Activated CD4-positive, CD25-positive, alpha-beta regulatory T cell (primary cell): ENCODE measurements at regions not wholly inside any gene's neighbourhood (a gene's known extent, or its start where the extent isn't known, plus 50 kb on each side); places are given as distances from the start of the nearest gene placed in this dataset.
"Not testable (repeated sequence)": the region's sequence is repeated elsewhere in the genome, so short reads cannot be mapped to it uniquely, and the experiment has no call there.

ENCODE experiments used
- DNase-seq, 4 experiments: peaks; one replicate each; lab custom pipeline; 2025; lab: John Stamatoyannopoulos, UW

GRCh38 chr5:167280111-167280510 is 1011.3 kb upstream of the WWC1 start:
- DNase-seq: no peak

GRCh38 chr5:167281925-167282324 is 1009.5 kb upstream of the WWC1 start:
- no peak for DNase-seq

DNA sequence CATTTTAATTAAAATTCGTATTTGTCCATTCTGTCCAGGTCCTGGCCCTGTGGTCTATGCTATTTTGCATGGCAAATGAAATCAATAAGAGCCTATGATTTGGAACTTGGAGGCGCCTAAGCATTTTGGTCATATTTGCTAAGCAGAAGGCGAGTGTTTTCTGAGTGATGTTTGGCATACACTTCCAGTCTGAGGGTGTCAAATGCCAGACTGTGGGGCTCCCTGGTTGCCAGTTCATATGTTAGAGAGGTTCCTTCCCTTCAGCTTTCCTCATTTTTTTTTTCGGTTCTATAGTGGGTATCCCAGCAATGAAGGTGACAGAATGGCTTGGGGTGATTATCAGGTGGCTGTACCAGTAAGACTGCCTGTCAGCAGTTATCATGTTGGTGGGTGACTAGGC is 1007.8 kb upstream of the WWC1 start:
- DNase-seq: no peak

DNA sequence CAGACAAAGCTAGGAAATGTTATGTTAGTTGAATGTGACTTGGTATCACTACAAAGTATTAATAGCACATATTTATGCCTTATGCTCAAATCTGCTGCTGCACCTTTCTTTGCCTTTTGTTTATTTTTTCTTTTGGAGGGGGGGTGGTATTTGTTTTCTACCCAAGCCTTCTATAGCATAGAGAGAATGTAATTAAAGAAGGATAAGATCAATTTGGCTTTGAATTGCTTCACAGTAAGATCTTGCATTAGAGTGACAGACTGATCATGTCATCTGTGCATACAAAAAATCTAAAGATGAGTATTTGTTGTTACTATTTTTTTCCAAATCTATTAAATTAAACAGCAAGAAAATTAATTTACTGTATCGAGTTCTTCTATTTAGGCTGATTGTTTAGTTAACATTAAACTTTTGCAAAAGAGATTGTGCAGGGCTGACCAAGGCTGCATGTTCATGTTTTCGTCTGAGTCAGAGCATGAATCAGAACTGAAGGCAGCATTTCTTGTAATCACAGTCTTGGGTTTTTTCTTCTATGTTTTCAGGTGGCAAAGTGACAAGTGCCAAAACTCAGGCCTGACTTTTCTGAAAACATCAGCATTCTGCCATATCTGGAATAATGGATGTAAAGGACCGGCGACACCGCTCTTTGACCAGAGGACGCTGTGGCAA is 1007.1 kb upstream of the WWC1 start:
- DNase-seq: no peak

GRCh38 chr5:167285591-167285990 is 1005.9 kb upstream of the WWC1 start:
- no peak for DNase-seq

GRCh38 chr5:167286891-167287290 is 1004.6 kb upstream of the WWC1 start:
- DNase-seq: no peak

GRCh38 chr5:167290478-167290877 is 1001.0 kb upstream of the WWC1 start:
- no peak for DNase-seq

DNA sequence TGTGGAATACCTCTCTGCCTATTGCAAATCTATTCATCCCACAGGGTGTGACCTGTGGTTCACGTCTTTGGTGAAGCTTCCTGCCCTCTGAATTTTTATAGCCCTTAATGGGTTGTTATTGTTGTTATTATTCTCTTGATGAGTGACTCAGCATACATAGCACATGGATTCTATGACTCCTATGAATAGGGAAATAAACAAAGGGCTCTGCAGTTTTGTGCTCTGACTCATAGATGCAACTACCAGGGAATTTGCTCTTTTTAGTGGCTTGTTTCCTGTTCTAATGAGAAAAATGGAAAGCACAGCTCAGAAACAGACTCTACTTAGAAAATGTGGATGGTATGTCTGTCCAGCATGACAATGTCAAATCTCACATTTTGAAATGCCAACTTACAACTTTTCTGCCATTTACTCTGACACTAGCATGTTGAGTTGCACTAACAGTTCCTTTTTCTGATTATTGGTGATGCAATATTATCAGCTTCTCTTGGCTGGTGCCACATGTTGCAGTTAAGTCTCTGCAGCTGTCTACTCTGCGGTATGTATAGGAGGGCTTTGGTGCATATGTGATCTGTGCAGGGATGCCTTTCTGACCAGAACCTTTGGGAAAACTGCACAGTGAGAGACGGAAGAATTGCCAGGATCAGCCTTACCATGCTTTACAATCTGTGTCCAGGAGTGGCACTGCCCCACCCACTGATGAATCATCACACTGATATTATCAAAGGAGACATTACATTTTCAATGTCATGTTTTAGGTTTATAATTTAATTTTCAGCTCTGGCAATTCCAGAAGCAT is 996.4 kb upstream of the WWC1 start:
- no peak for DNase-seq

GRCh38 chr5:167295681-167296005 is 995.8 kb upstream of the WWC1 start:
- DNase-seq: no peak

DNA sequence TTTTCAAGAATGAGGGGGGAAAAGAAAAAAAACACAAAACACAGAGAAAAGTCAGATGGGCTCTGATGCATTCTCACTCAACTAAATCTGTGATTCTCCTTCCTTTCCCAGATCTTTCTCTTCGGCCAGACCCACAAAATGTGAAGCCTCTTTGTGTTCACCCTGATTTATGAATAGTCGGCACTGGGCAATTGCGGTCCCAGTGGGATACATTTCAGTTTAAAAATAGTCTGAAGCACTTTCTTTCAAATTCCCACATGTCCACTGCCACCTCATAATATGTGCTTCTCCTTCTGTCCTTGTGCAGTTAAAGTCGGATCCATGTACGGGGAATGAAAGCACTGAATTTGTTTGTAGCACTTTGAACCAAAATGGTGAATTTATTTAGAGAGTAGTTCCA is 995.4 kb upstream of the WWC1 start:
- no peak for DNase-seq

DNA sequence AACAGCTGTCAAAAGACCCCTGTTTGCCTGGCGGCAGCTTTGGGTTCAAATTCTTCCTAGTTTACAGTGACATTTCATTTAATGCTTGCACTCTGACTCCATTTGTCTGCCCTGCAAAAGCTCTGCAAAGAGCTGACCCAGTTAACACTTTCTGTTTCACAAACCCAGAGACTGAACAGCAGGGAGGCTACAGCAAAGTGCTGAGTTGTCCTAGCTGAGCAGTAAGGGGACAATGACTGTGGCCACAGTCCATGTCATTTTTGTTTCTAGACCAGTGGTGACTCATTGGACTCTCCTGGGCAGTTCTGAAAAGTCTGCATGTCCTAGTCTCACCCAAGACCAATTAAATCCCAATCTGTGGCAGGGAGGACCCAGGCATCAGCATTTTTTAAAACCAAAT is 994.8 kb upstream of the WWC1 start:
- DNase-seq: no peak

GRCh38 chr5:167299861-167300260 is 991.6 kb upstream of the WWC1 start:
- not testable (repeated sequence) for DNase-seq

DNA sequence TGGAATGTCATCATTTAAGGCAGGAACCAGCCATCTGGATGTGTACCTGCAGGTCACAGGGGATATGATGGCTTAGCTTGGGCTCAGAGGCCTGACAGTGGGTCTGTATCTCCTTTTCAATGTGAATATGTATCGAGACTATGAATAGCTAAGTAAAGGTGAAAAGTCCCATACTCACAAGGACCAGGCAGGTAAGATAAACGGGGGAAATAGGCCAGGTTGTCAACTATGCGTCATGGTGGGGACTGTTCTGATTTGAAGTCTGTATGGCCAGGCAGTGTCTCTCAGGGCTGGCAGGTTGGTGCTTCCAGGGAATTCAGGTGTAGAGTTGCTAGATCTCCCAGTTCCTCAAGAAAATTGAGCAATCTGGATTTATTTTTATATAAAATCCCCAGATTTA is 987.9 kb upstream of the WWC1 start:
- DNase-seq: no peak

DNA sequence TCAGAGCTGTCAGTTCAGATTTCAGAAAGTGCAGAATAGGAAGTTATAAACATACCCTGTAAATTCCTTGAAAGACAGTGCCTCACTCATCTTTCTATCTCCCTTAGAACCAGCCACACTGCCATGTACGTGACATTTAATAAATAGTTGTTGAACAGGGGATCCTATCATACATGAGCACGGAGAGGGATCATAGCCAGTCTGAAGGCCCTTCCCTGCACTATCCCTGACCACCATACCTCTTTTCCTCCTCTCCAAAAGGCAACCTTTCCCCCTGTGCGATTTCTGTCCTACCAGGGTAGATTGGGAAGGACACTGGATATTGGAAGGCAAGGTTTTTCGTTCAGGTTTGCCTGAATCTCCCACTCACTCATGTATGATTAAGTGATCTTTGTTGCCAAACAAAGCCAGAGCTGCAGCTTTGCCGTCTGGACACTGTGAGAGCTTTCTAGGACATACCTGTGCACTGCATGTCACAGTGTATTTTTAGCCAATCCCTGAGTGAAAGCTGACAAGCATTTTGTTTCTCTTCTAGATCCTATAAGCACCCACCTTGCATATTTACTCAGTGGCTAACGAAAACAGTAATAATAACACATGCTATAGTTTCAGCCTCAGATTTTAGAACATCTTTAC is 986.5 kb upstream of the WWC1 start:
- no peak for DNase-seq

DNA sequence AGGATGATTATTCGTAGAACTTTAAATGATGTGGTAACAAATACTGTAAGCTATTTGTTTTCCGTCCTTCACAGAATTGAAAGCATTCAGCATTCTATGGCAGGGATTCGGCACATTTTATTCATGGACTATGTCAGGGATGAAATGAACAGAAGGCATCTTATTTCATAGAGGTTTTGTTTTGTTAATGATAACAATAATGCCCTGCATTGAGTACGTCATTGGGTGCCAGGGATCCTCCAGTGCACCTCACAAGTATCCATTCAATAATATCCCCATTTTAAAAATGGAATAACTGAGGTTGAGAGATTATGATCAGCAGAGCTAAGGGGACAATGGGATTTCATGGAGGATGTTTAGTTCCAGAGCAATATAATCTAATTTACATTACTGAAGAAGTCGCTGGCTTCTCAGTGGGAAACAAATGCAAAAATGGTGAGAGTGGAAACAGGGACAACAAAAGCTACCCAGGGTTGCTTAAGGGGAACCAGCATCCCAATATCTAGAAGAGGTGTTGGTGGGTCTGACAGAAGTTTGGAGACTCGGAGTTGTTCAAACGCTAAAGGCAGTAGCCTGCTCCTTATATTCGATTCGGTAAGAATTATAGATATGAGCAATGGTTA is 985.7 kb upstream of the WWC1 start:
- no peak for DNase-seq

- DNase-seq: no peak
These were observed 984.4 kb upstream of the WWC1 start for GRCh38 chr5:167307042-167307441.

DNA sequence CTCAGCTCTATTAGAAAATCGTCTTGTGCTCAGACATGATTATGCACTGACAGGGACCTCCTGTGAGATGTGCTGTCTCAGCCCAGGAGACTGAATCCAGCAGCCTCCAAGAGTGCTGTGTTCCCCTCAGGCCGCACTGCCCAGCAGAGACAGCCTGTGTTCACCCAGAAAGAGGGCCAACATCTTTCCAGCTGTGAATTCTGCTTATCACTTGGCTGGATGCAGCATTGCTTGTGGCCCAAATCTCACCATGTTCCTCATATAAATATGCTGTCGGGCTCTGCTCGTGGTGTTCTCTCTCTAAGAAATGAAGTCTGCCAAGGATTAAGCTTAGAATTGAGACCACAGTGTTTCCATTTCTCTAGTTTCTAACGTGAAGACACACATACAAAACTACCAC is 983.0 kb upstream of the WWC1 start:
- no peak for DNase-seq

- DNase-seq: no peak
These were observed 981.4 kb upstream of the WWC1 start for GRCh38 chr5:167309941-167310517.

GRCh38 chr5:167311340-167311739 is 980.1 kb upstream of the WWC1 start:
- no peak for DNase-seq

- no peak for DNase-seq
These were observed 979.2 kb upstream of the WWC1 start for GRCh38 chr5:167312225-167312624.

DNA sequence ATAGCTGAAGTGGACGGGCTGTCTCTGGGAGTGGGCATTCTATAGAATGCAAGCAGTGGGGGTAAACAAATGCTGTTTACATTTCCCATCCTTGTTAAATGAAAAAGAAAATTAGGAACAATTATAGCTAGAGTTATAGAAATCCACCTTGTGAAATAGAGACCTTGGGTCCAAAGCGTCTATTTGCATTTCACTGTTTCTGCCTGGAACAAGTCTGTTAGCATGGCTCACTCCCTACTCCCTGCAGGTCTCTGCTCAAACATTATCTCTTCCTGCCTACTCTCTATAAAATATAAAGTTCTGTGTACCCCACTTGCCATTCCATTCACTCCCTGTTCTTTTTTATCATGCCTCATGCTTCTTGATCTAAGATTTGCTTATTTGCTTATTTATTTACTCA is 975.7 kb upstream of the WWC1 start:
- no peak for DNase-seq

GRCh38 chr5:167317884-167318283 is 973.6 kb upstream of the WWC1 start:
- no peak for DNase-seq

DNA sequence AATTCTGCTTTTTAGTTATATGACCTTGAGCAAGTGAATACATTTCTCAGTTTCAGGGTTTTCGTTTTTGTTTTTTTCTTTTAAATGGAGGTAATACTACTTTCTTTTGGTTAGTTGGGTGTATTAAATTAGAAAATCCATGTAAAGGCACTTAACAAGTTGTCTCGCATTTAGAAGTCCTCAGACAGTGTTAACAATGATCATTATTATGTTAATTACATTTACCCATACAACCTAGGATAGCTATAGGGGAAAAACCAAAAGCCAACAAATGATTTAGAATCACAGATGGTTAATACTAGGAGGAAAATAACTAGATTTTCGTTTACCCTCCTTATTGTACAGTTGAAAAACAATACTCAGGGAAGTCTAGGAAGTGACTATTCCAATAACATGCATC is 972.2 kb upstream of the WWC1 start:
- DNase-seq: no peak
